COLO668 (cell line): ENCODE measurements at regions not wholly inside any gene's neighbourhood (a gene's known extent, or its start where the extent isn't known, plus 50 kb on each side); places are given as distances from the start of the nearest gene placed in this dataset.
"Not testable (repeated sequence)": the region's sequence is repeated elsewhere in the genome, so short reads cannot be mapped to it uniquely, and the experiment has no call there.

Source experiments
- DNase-seq: peaks from one replicate; lab custom pipeline; 2025; ENCODE audit not compliant: unreplicated experiment; lab: John Stamatoyannopoulos, UW

- DNase-seq = no peak
Observed at GRCh38 chr21:22253761-22254160, 1255.6 kb downstream of the NCAM2 start.

- no peak for DNase-seq
Observed at GRCh38 chr21:22258821-22259220, 1260.6 kb downstream of the NCAM2 start.

GRCh38 chr21:22260274-22260673 is 1262.1 kb downstream of the NCAM2 start:
- DNase-seq = no peak

GRCh38 chr21:22263890-22264289 is 1265.7 kb downstream of the NCAM2 start:
- DNase-seq = no peak

- DNase-seq = no peak
Observed at GRCh38 chr21:22277341-22277740, 1279.1 kb downstream of the NCAM2 start.

GRCh38 chr21:22278366-22278765 is 1280.2 kb downstream of the NCAM2 start:
- DNase-seq = no peak

GRCh38 chr21:22280851-22281250 is 1282.6 kb downstream of the NCAM2 start:
- DNase-seq = no peak

- no peak for DNase-seq
Observed at GRCh38 chr21:22288885-22289499, 1290.8 kb downstream of the NCAM2 start.

- no peak for DNase-seq
Observed at GRCh38 chr21:22292144-22292543, 1293.9 kb downstream of the NCAM2 start.

- no peak for DNase-seq
Observed at GRCh38 chr21:22297575-22297974, 1299.4 kb downstream of the NCAM2 start.

GRCh38 chr21:22311741-22312462 is 1313.7 kb downstream of the NCAM2 start:
- no peak for DNase-seq

GRCh38 chr21:22314963-22315362 is 1316.8 kb downstream of the NCAM2 start:
- DNase-seq = no peak

GRCh38 chr21:22319435-22319834 is 1321.2 kb downstream of the NCAM2 start:
- no peak for DNase-seq

- DNase-seq = no peak
Observed at GRCh38 chr21:22342889-22343288, 1344.7 kb downstream of the NCAM2 start.

- no peak for DNase-seq
Observed at GRCh38 chr21:22343303-22343702, 1345.1 kb downstream of the NCAM2 start.

GRCh38 chr21:22343721-22344120 is 1345.5 kb downstream of the NCAM2 start:
- no peak for DNase-seq

GRCh38 chr21:22345624-22346023 is 1347.4 kb downstream of the NCAM2 start:
- DNase-seq = no peak

GRCh38 chr21:22346576-22346975 is 1348.4 kb downstream of the NCAM2 start:
- DNase-seq = no peak

- DNase-seq = no peak
Observed at GRCh38 chr21:22351076-22351475, 1352.9 kb downstream of the NCAM2 start.

GRCh38 chr21:22352088-22352487 is 1353.9 kb downstream of the NCAM2 start:
- DNase-seq = no peak

GRCh38 chr21:22355949-22356348 is 1357.7 kb downstream of the NCAM2 start:
- no peak for DNase-seq

- DNase-seq = no peak
Observed at GRCh38 chr21:22356663-22357062, 1358.5 kb downstream of the NCAM2 start.

GRCh38 chr21:22359599-22359998 is 1361.4 kb downstream of the NCAM2 start:
- DNase-seq = not testable (repeated sequence)
